HG03280 (cell line): ENCODE measurements at regions not wholly inside any gene's neighbourhood (a gene's known extent, or its start where the extent isn't known, plus 50 kb on each side); places are given as distances from the start of the nearest gene placed in this dataset.

Source experiments
- ATAC-seq: cut with Tn5 transposase; IDR thresholded peaks from one replicate; pipeline ENCODE4 v1.9.1; 2021; ENCODE audit warnings: mild to moderate bottlenecking, moderate library complexity; ENCODE audit not compliant: unreplicated experiment

DNA sequence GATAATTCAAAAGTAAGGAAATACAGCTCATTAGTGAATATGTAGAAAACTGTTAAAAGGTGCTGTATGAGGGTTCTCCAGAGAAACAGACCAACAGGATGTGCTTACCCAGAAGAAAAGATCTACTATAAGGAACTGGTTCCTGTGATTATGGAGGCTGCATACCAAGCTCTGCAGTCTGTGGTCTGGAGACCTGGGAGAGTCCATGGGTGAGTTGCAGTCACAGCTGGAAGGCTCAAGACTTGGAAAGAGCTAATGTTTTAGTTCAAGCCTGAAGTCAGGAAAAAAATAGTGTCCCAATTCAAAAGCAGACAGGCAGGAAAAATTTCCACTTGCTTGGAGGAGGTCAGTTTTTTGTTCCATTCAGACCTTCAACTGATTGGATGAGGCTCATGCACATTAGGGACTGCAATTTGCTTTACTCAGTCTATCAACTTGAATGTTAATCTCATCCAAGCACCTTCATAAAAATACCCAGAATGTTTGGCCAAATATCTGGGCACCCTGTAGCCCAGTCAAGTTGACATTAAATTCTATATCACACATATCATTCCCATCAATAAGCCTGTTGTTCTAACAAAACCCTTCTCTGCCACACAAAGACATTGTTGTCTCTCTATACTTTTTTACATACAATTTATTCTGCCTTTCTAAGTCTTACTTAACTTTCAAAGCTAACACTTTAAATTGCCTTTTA, 197.9 kb upstream of the KLF6 start:
- no peak for ATAC-seq

GRCh38 chr10:3981300-3981699, 196.3 kb upstream of the KLF6 start:
- ATAC-seq: no peak

- ATAC-seq: no peak
These were observed 195.7 kb upstream of the KLF6 start for GRCh38 chr10:3980660-3981059.

- ATAC-seq: no peak
These were observed 195.1 kb upstream of the KLF6 start for GRCh38 chr10:3980144-3980543.

GRCh38 chr10:3978761-3979160, 193.8 kb upstream of the KLF6 start:
- no peak for ATAC-seq

DNA sequence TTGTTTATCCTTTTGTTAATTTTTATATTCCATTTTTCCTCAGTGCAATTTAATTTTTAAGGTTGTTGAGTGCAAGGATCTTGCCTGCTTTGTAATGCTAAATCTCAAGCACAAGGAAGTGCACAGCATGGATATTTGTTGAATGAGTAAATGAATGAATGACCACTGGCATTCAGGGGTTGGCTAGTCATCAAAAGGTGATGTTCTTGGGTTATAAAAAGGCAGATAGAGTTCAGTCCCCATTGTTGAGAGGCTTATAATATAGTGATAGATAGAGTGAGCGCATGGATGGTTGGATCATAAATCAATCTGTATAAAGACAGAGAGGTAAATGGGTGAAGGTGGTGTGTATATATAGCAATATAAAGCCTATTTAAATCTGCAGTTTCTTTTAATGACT, 193.2 kb upstream of the KLF6 start:
- no peak for ATAC-seq

- ATAC-seq: no peak
These were observed 192.8 kb upstream of the KLF6 start for GRCh38 chr10:3977761-3978160.

- ATAC-seq: no peak
These were observed 191.7 kb upstream of the KLF6 start for GRCh38 chr10:3976718-3977117.

GRCh38 chr10:3976171-3976570, 191.2 kb upstream of the KLF6 start:
- ATAC-seq: no peak

DNA sequence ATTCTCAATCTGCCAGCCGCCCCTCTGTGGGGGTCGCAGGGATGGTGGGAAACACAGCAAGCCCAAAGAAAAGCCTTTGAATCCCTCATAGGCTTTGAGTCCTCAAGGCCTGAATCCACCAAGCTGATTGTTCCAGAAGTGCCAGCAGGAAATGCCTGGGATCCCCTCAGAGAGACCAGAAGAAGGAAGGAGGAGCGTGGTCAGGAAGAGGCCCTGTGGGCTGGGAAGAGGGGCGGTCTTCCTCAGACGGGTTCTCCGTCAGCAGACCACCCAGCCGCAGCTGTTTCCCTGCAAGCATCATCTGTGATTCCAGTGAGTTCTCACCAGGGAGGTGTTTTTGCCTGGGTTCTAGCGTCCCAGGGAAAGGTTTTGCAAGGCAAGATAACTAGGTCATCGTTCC, 190.0 kb upstream of the KLF6 start:
- ATAC-seq: no peak

GRCh38 chr10:3972460-3973301, 187.7 kb upstream of the KLF6 start:
- ATAC-seq: no peak

GRCh38 chr10:3971713-3972112, 186.7 kb upstream of the KLF6 start:
- ATAC-seq: no peak

DNA sequence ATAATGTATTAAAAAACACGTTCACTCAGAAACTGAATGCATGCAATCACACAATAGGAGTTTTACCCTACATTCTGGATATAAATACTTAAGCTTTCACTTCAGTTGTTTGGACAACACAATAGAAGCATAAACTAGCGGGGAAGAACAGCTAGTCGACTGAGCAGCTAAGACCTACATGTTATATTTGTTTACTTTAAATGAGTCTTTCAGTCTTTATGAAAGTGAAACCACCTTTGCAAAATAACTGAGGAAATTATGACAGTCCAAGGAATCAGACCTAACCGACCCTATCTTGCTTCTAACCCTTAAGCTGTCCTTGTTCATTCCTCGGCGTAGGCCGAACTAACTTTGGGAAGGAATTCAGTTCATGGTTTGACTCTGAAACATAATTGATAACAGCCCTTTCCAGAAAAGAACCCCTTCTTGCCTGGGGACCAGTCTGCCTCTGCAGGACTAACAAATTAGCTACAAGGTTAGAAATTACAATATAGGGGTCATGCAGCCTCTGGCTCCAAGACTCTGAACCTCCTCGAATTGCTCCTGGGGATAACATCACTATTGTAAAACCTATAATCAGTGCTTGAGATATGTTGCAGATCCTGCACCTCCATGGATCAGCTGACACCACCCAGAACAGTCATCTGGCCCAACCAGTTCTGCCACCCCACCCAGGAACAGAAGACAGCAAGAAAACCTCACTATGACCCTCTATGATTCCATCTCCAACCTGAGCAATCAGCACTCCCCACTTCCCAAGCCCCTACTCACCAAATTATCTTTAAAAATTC, 185.1 kb upstream of the KLF6 start:
- no peak for ATAC-seq

DNA sequence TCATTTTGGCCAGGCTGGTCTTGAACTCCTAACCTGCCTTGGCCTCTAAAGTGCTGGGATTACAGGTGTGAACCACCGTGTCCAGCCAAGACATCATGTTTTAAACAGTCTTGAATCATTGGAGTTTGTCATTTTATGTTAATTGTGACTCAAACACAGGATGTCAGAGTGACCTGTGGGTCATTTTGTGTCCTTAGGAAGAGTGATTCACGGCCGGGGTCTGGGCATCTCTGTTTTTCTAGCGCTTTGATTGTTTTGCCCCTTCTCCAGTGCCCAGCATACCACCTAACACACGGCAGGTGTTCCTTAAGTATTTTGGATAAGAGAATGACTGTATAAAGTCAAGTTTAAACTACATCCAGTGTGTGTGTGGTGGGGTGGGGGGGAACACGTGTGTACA, 183.7 kb upstream of the KLF6 start:
- no peak for ATAC-seq

DNA sequence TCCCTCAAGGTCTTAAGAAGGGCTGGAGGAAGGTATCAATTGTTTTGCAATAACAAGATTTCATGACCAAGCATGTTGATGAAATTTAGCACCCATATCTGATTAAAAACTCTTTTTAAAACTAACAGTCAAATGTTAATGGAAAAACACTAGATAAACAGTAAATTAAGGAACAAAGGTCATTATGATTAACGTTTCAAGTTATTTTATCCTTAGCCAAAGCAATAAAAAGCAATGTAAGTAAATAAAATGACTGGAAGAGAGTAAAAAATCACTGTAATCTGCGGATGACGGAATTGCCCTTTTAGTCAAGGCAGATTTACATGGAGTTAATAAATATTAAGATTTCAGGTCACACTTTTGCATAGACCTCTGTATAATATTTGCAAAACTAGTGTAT, 179.5 kb upstream of the KLF6 start:
- no peak for ATAC-seq

- ATAC-seq: no peak
These were observed 178.2 kb upstream of the KLF6 start for GRCh38 chr10:3963191-3963673.

DNA sequence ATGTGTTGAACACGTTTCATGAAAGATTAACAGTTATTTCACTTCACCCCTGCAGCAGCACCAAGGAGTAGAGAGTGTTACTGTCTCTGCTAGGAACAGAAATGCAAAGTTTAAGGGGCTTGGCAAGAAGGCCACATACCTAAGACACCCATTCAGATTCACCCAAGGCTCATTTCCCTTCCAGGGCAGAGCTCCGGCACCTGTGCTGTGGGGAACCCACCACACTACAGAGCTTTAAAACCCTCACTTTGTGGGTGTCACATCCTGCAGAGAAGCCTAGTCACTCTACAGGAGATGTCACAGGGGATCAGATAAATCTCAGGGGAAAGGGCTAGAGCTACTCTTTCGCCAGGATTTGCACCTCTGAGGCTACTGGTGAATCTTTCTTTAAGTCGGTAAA, 176.1 kb upstream of the KLF6 start:
- no peak for ATAC-seq

DNA sequence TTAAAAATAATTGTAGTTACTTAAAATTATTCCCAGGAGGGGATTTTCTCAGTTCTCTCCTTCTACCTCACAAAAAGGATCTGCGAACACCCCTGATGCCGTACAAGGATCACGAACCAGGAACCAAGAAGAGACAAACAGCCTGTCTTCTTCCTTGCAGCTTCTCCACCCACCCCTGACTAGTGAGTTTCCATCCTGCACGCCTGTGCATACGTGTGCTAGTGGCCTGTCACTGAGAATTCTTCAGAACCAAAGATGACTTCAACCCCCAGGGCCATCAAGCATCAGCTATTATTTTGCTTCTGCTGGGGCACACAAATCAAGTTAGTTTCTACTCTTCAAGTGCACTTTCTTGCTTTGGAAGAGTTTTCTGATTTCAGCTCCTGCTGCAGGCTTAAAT, 175.5 kb upstream of the KLF6 start:
- no peak for ATAC-seq

DNA sequence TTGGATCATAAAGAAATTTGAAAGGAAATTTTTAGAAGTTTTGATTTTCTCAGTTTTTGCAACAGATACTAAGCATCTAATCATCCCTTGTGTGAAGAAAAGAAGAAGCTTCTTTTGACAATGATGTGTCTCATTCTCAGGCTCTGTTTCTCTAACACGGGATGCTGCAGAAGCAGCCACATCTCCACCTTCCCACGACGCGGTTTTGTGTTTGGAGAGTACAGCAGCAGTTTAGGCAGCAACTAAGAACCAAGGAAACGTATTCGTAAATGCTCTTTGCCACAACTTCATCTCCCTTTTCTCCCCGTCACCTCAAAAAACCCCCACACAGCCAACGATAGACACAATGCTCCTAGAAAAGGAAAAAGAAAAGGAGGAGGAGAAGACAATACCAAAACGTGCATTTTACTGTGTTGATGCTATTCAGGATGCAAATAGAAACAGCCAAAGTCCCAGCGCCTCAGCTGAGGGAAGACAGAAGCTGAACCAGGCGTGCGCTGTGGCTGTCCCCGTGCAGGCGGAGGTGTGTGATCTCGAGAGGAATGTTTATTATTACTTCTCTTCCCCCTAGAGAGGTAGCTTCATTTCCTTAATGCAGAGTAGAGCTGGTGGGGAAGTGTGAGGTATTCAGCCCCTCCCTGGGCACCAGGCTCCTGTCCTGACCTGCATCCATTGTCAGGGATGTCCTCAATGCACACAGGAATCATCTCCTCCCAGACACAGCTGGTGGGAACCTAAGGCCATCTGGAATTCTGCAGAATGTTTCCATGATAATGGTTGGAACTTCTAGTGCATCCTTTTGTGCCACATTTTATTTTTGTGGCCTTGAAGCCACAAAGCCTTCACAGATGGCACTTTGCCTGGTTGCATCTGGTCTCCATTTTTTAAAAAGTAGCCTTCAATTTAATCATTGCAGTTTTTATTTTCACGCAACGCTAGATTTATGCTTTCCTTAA, 174.6 kb upstream of the KLF6 start:
- ATAC-seq: no peak

- no peak for ATAC-seq
These were observed 173.5 kb upstream of the KLF6 start for GRCh38 chr10:3958472-3958996.
